ENCODE measurements at regions not wholly inside any gene's neighbourhood (a gene's known extent, or its start where the extent isn't known, plus 50 kb on each side); places are given as distances from the start of the nearest gene placed in this dataset.

DNA sequence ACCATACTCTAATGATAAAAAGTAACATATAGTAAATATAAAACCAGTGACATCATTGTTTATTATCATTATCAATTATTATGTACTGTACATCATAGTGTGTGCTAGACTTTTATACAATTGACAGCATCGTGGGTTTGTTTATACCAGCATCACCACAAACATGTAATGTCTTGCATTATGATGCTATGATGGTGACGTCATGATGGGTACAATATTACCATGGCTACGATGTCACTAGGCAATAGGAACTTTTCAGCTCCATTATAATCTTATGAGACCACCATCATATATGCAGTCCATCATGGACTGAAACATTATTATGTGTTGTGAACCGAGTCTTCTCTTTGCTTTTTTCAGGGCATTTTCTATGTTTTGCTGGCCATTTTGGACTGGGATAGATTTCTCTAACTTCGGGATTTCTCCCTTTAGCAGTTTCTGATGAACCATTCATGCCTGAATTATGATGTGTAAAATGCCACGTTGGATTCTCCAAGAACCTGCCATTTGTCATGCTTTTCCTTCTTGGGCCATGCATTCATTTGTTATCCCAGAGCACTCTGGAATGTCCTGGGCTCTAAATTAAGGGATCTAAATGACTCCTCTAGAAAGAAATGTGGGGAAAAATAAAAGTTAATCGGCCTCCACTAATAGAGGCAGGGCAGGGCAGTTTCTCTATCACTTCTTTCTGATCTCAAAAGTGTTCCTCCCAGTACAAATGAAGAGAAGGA lies 325.6 kb upstream of the TNP1 start:
- Histone ChIP-seq H3K9ac (no peak overlapping the region), H3K27me3 (no peaks in the 10 kb centered on the region), H4K20me1 (no peaks in the 10 kb centered on the region), H3K4me2 (no peak overlapping the region), H3K4me1 (no peaks in the 10 kb centered on the region), H3K4me3 (no peak overlapping the region), H3K27ac (no peak overlapping the region), H3K36me3 (no peaks in the 10 kb centered on the region), H3K9me3 (no peaks in the 10 kb centered on the region)
- TF ChIP-seq Cebpa-rat (IDR thresholded peaks at IDR 0.05): no peak

- H3K36me3 ChIP-seq: no peaks in the 10 kb centered on the region
- no peaks in the 10 kb centered on the region for H3K27me3 ChIP-seq
- no peak for TF ChIP-seq Cebpa-rat (IDR thresholded peaks at IDR 0.05)
- H4K20me1 ChIP-seq: no peaks in the 10 kb centered on the region
- H3K27ac ChIP-seq: no peak overlapping the region
- no peaks in the 10 kb centered on the region for H3K9me3 ChIP-seq
- no peak overlapping the region for H3K4me3 ChIP-seq
- H3K9ac ChIP-seq: no peak overlapping the region
- H3K4me2 ChIP-seq: no peak overlapping the region
- H3K4me1 ChIP-seq: no peaks in the 10 kb centered on the region
Observed at GRCh38 chr2:217184242-217184641, 324.4 kb upstream of the TNP1 start.

- Histone ChIP-seq H3K9me3 (no peaks in the 10 kb centered on the region), H3K27me3 (no peaks in the 10 kb centered on the region), H3K4me1 (no peaks in the 10 kb centered on the region), H3K4me2 (no peak overlapping the region), H3K9ac (no peak overlapping the region), H3K4me3 (no peak overlapping the region), H3K27ac (no peak overlapping the region), H4K20me1 (no peaks in the 10 kb centered on the region), H3K36me3 (no peaks in the 10 kb centered on the region)
- TF ChIP-seq Cebpa-rat (IDR thresholded peaks at IDR 0.05): no peak
Observed at GRCh38 chr2:217183471-217183870, 323.6 kb upstream of the TNP1 start.

DNA sequence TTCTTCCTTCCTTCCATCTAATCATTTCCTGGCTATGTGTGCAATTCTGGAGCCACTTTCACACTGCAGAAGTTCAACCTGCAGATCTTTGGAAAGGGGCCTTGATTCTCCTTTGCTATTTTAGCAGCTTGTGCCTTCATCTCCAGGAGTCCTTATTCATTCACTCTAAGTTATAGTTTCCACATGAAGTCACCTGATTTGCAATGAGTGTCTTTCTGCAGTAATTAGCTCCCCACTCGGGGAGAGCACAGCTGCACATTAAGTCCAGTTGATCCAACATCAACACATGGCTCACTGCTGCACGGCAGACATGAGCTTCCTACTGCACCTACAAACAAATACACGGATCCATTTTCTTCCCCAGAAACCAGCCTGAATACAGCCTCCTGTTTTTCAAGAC lies 323.1 kb upstream of the TNP1 start:
- Histone ChIP-seq H3K4me1 (no peaks in the 10 kb centered on the region), H3K9ac (no peak overlapping the region), H3K4me3 (no peak overlapping the region), H3K9me3 (no peaks in the 10 kb centered on the region), H4K20me1 (no peaks in the 10 kb centered on the region), H3K36me3 (no peaks in the 10 kb centered on the region), H3K27ac (no peak overlapping the region), H3K27me3 (no peaks in the 10 kb centered on the region), H3K4me2 (no peak overlapping the region)
- no peak for TF ChIP-seq Cebpa-rat (IDR thresholded peaks at IDR 0.05)

DNA sequence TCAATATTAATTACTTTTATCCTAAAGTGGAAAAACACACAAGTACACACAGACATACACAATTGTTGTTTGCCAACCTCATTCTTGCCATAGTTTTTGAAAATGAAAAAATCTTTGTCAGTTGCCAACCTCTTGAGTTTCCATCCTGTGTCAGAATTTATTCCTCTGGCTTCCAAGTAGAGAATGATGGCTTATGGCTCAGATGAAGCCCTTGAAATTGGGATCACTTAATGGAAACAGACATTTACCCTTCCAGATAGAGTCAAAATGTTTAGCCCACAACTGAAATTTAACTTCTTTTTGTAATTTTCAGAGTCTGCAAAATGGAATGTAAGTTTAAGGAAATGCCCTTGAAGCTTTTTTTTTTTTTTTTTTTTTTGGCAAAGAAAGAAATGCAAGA lies 321.6 kb upstream of the TNP1 start:
- no peak overlapping the region for H3K9ac ChIP-seq
- H3K4me1 ChIP-seq: no peaks in the 10 kb centered on the region
- no peak overlapping the region for H3K4me3 ChIP-seq
- no peak overlapping the region for H3K4me2 ChIP-seq
- H3K27me3 ChIP-seq: no peaks in the 10 kb centered on the region
- peaks cover 7% of the 10 kb centered on the region; the same call in 1 of the 2 replicates for H3K9me3 ChIP-seq
- TF ChIP-seq Cebpa-rat (IDR thresholded peaks at IDR 0.05): no peak
- H4K20me1 ChIP-seq: no peaks in the 10 kb centered on the region
- no peaks in the 10 kb centered on the region for H3K36me3 ChIP-seq
- H3K27ac ChIP-seq: no peak overlapping the region

- Histone ChIP-seq H3K4me2 (no peak overlapping the region), H4K20me1 (no peaks in the 10 kb centered on the region), H3K9ac (no peak overlapping the region), H3K4me1 (no peaks in the 10 kb centered on the region), H3K27me3 (no peaks in the 10 kb centered on the region), H3K36me3 (no peaks in the 10 kb centered on the region), H3K27ac (no peak overlapping the region), H3K9me3 (peaks cover 20% of the 10 kb centered on the region), H3K4me3 (no peak overlapping the region)
- no peak for TF ChIP-seq Cebpa-rat (IDR thresholded peaks at IDR 0.05)
Observed at GRCh38 chr2:217179854-217180253, 320.0 kb upstream of the TNP1 start.

GRCh38 chr2:217178341-217178740 lies 318.5 kb upstream of the TNP1 start:
- H3K9ac ChIP-seq: no peak overlapping the region
- H3K27ac ChIP-seq: no peak overlapping the region
- H3K9me3 ChIP-seq: peaks cover 20% of the 10 kb centered on the region
- H3K27me3 ChIP-seq: no peaks in the 10 kb centered on the region
- no peaks in the 10 kb centered on the region for H3K36me3 ChIP-seq
- H3K4me3 ChIP-seq: no peak overlapping the region
- no peak overlapping the region for H3K4me2 ChIP-seq
- H4K20me1 ChIP-seq: no peaks in the 10 kb centered on the region
- H3K4me1 ChIP-seq: no peaks in the 10 kb centered on the region
- no peak for TF ChIP-seq Cebpa-rat (IDR thresholded peaks at IDR 0.05)

DNA sequence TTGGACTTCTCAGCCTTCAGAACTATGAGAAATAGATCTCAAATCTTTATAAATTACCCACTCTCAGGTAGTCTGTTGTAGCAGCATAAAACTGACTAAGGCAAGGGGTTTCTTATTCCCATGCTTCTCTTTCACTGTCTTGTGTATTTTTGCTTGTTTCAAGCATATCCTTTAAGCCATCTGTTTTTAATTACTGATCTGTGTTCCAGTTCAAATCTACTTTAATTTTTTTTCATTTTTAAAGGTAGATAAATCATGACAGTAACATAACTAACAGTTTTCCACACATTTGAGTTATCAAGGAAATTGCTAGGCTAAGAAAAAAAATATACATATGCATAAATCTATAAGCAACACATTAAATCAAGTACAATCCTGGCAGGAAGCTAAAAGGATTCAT lies 317.9 kb upstream of the TNP1 start:
- H4K20me1 ChIP-seq: no peaks in the 10 kb centered on the region
- no peaks in the 10 kb centered on the region for H3K36me3 ChIP-seq
- no peak overlapping the region for H3K9ac ChIP-seq
- peaks cover 20% of the 10 kb centered on the region for H3K9me3 ChIP-seq
- H3K4me3 ChIP-seq: no peak overlapping the region
- TF ChIP-seq Cebpa-rat (IDR thresholded peaks at IDR 0.05): no peak
- no peaks in the 10 kb centered on the region for H3K4me1 ChIP-seq
- no peaks in the 10 kb centered on the region for H3K27me3 ChIP-seq
- H3K27ac ChIP-seq: no peak overlapping the region
- no peak overlapping the region for H3K4me2 ChIP-seq

- Histone ChIP-seq H3K9ac (no peak overlapping the region), H3K27me3 (no peaks in the 10 kb centered on the region), H3K4me2 (no peak overlapping the region), H3K9me3 (peaks cover 18% of the 10 kb centered on the region), H3K36me3 (no peaks in the 10 kb centered on the region), H3K4me1 (no peaks in the 10 kb centered on the region), H4K20me1 (no peaks in the 10 kb centered on the region), H3K27ac (no peak overlapping the region), H3K4me3 (no peak overlapping the region)
- TF ChIP-seq Cebpa-rat (IDR thresholded peaks at IDR 0.05): no peak
Observed at GRCh38 chr2:217171874-217172273, 312.0 kb upstream of the TNP1 start.

GRCh38 chr2:217168496-217168895 lies 308.6 kb upstream of the TNP1 start:
- Histone ChIP-seq H3K4me2 (no peak overlapping the region), H3K4me3 (no peak overlapping the region), H4K20me1 (no peaks in the 10 kb centered on the region), H3K27ac (no peak overlapping the region), H3K36me3 (no peaks in the 10 kb centered on the region), H3K4me1 (peaks cover 4% of the 10 kb centered on the region), H3K27me3 (no peaks in the 10 kb centered on the region), H3K9me3 (0 out of 2 replicates have a peak, but pooled peaks cover 3% of the 10 kb centered on the region), H3K9ac (no peak overlapping the region)
- no peak for TF ChIP-seq Cebpa-rat (IDR thresholded peaks at IDR 0.05)

DNA sequence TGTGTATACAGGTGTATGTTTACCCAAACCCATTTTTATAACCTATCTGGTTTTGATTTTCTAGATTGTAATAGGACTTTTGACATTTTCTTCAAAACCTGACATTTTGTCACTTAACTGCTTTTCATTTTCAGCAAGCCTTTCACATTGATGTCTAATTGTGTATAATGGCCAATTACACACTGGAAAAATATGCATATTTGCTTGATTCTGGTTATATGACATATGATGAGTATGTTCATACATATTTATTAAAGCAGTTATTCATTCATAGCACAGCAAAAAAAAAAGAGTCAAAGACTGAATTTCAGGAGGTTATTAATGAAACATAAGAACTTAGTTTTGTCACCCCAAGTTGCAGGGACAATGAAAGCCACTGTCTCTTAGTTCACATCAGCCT lies 307.7 kb upstream of the TNP1 start:
- 0 out of 2 replicates have a peak, but pooled peaks cover 3% of the 10 kb centered on the region for H3K9me3 ChIP-seq
- TF ChIP-seq Cebpa-rat (IDR thresholded peaks at IDR 0.05): no peak
- no peaks in the 10 kb centered on the region for H4K20me1 ChIP-seq
- peaks cover 13% of the 10 kb centered on the region for H3K4me1 ChIP-seq
- no peaks in the 10 kb centered on the region for H3K27me3 ChIP-seq
- H3K4me2 ChIP-seq: no peak overlapping the region
- H3K27ac ChIP-seq: no peak overlapping the region
- H3K9ac ChIP-seq: no peak overlapping the region
- H3K4me3 ChIP-seq: no peak overlapping the region
- no peaks in the 10 kb centered on the region for H3K36me3 ChIP-seq
